Trophoblast cell (in vitro differentiated cells and primary cell): ENCODE measurements at regions not wholly inside any gene's neighbourhood (a gene's known extent, or its start where the extent isn't known, plus 50 kb on each side); places are given as distances from the start of the nearest gene placed in this dataset.

ENCODE experiments used
- DNase-seq, 2 donors: peaks; one replicate each; pipeline ENCODE4 v3.0.0-alpha.2; 2016
- H2AFZ ChIP-seq: 2 replicates; pipeline ENCODE4 v1.6.1; 2013; ENCODE audit warnings: low read length, moderate library complexity, mild to moderate bottlenecking; ENCODE audit not compliant: insufficient read depth, poor library complexity
- H2AK5ac ChIP-seq: 2 replicates; pipeline ENCODE4 v1.6.1; 2013; ENCODE audit warnings: mild to moderate bottlenecking, low read length
- H2BK120ac ChIP-seq: 2 replicates; pipeline ENCODE4 v1.6.1; 2013; ENCODE audit warnings: low read length, mild to moderate bottlenecking, moderate library complexity; ENCODE audit not compliant: insufficient read depth, poor library complexity
- H2BK12ac ChIP-seq: 2 replicates; pipeline ENCODE4 v1.6.1; 2013; ENCODE audit warnings: mild to moderate bottlenecking, low read length, moderate library complexity
- H2BK5ac ChIP-seq: 2 replicates; pipeline ENCODE4 v1.6.1; 2013; ENCODE audit warnings: low read length, low read depth, moderate library complexity, mild to moderate bottlenecking; ENCODE audit not compliant: poor library complexity
- H3K14ac ChIP-seq: 2 replicates; pipeline ENCODE4 v1.6.1; 2013; ENCODE audit warnings: mild to moderate bottlenecking, low read length
- H3K18ac ChIP-seq: 2 replicates; pipeline ENCODE4 v1.6.1; 2013; ENCODE audit warnings: mild to moderate bottlenecking, low read length
- H3K23ac ChIP-seq: 2 replicates; pipeline ENCODE4 v1.6.1; 2013; ENCODE audit warnings: low read length
- H3K27ac ChIP-seq: 2 replicates; pipeline ENCODE4 v1.5.1; 2013; ENCODE audit warnings: low read depth, mild to moderate bottlenecking, inconsistent platforms, low read length, moderate library complexity
- H3K27me3 ChIP-seq: 2 replicates; pipeline ENCODE4 v1.6.1; 2013; ENCODE audit warnings: inconsistent platforms, mild to moderate bottlenecking, low read length, moderate library complexity; ENCODE audit not compliant: insufficient read depth
- H3K36me3 ChIP-seq, 2 experiments: 1 replicate in 1 of 2; 2 replicates in 1 of 2; pipeline ENCODE4 v1.6.1; 2013; ENCODE audit warnings: low read length in 2 of 2, mild to moderate bottlenecking in 2 of 2, moderate library complexity in 1 of 2; ENCODE audit not compliant: insufficient read depth in 2 of 2, control insufficient read depth in 1 of 2
- H3K4ac ChIP-seq: 2 replicates; pipeline ENCODE4 v1.6.1; 2013; ENCODE audit warnings: low read depth, mild to moderate bottlenecking, low read length, moderate library complexity
- H3K4me1 ChIP-seq, 2 experiments: 1 replicate in 1 of 2; 2 replicates in 1 of 2; pipeline ENCODE4 v1.6.1; 2013; ENCODE audit warnings: low read length in 2 of 2, mild to moderate bottlenecking in 2 of 2, moderate library complexity in 1 of 2; ENCODE audit not compliant: insufficient read depth in 2 of 2, control insufficient read depth in 1 of 2
- H3K4me2 ChIP-seq: 2 replicates; pipeline ENCODE4 v1.6.1; 2013; ENCODE audit warnings: inconsistent platforms, mild to moderate bottlenecking, low read length, moderate library complexity
- H3K4me3 ChIP-seq: 2 replicates; pipeline ENCODE4 v1.5.1; 2013; ENCODE audit warnings: mild to moderate bottlenecking, low read depth, low read length, inconsistent platforms
- H3K79me1 ChIP-seq: one replicate; pipeline ENCODE4 v1.6.1; 2013; ENCODE audit warnings: low read length
- H3K79me2 ChIP-seq: 2 replicates; pipeline ENCODE4 v1.6.1; 2013; ENCODE audit warnings: low read length, mild to moderate bottlenecking; ENCODE audit not compliant: control insufficient read depth, insufficient read depth, poor library complexity
- H3K9ac ChIP-seq: 2 replicates; pipeline ENCODE4 v1.6.1; 2013; ENCODE audit warnings: mild to moderate bottlenecking, low read length
- H3K9me3 ChIP-seq: 2 replicates; pipeline ENCODE4 v1.6.1; 2013; ENCODE audit warnings: low read depth, mild to moderate bottlenecking, control low read depth, inconsistent platforms, low read length; ENCODE audit not compliant: insufficient read depth
- H4K12ac ChIP-seq: 2 replicates; pipeline ENCODE4 v1.6.1; 2013; ENCODE audit warnings: low read depth, mild to moderate bottlenecking, low read length, moderate library complexity
- H4K8ac ChIP-seq: 2 replicates; pipeline ENCODE4 v1.6.1; 2013; ENCODE audit warnings: low read depth, mild to moderate bottlenecking, low read length, moderate library complexity
- H4K91ac ChIP-seq: one replicate; pipeline ENCODE4 v1.6.1; 2013; ENCODE audit warnings: low read depth, mild to moderate bottlenecking, low read length, moderate library complexity
- WGBS: extraction: QIAGEN DNeasy Blood & Tissue Kit; methylation state at CpG from one replicate; pipeline ENCODE4 v1.1.7; 2013; ENCODE audit warnings: missing lambda C conversion rate; ENCODE audit not compliant: insufficient read length, insufficient coverage; ENCODE audit errors: extremely low coverage; 5-methylcytosine and 5-hydroxymethylcytosine counted together

DNA sequence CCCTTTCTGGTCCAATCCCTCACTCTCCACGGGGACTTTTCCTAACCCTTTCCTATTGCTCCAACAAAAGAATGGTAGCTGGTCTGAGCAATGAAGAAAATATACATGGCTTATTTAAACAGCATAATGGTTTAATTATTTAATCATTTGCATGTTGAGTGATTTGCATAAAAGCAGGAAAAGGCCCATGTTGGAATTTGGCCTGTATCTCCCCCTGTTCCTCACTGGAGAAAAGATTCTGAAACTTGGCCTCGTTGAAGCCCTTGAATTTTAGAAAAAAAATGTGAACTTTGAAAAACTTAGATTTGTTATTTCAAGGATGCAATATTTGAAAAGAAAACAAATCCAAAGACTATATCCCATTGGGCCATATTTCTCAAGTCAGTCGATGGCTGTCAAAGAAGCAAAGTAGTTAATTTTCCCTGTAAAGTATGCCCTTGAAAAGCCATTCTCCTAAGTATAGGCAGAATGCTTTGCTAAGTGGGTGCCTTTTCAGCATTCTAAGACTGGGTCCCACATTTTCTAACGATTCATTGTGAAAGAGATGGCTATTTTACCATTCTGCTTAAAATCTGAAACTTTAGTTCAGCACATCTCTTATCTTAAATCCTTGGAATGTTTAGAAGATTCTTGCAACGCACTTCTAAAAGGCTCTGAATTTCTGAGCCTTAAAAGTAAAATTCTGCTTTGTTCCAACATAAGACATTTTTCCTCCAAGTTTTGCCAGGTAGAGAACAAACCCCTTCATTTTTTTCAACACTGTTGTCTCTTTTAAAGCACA lies 428.8 kb downstream of the ARHGEF28 start:
- no CpG with 5 or more reads among the region's 5 CpGs for WGBS
- peaks cover 8% of the 10 kb centered on the region for H3K79me1 ChIP-seq

DNA sequence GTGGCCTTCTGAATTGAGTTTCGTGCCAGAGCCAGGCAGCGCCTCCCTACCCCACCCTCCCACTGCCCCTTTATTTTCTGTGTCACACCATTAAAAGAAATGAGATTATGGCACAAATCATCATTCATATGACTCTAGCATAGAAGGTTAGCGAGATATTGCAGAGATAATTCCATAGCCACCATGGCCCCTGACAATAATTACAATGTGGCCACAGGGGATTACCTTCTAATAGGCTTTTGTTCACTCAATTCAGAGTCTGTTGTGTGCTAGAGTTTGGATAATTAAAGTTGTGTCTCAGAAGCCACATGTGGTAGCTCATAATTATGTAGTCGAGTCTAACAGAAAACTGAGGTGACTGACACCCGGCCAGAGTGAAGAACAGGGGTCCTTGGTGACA lies 428.1 kb downstream of the ARHGEF28 start:
- Histone ChIP-seq H2BK12ac (peak overlapping the region; percentile 58), H3K9me3 (no peaks in the 10 kb centered on the region), H3K23ac (no peak overlapping the region), H3K14ac (no peak overlapping the region), H3K4ac (no peak overlapping the region), H3K18ac (no peak overlapping the region), H3K4me3 (no peak overlapping the region), H3K36me3 (no peaks in the 10 kb centered on the region), H2BK5ac (no peak overlapping the region), H2AK5ac (peak overlapping the region; percentile 37), H3K79me2 (no peaks in the 10 kb centered on the region), H3K4me2 (no peak overlapping the region), H4K91ac (no peak overlapping the region), H3K27me3 (no peaks in the 10 kb centered on the region), H2BK120ac (peak overlapping the region; percentile 51), H3K9ac (no peak overlapping the region), H3K79me1 (peaks cover 8% of the 10 kb centered on the region), H4K12ac (no peak overlapping the region), H2AFZ (no peak overlapping the region), H3K27ac (no peak overlapping the region), H3K4me1 (peaks cover 0 to 4% of the 10 kb centered on the region in 2 experiments), H4K8ac (no peak overlapping the region)
- WGBS = no CpG with 5 or more reads among the region's 5 CpGs
- no peak for DNase-seq

More for the DNA sequence above, 428.8 kb downstream of the ARHGEF28 start:
- Histone ChIP-seq H3K36me3 (no peaks in the 10 kb centered on the region), H3K4me2 (no peak overlapping the region), H2BK120ac (peak overlapping the region; percentile 51), H3K18ac (no peak overlapping the region), H2AK5ac (no peak overlapping the region), H2AFZ (no peak overlapping the region), H2BK12ac (no peak overlapping the region), H3K4me1 (peaks cover 0 to 4% of the 10 kb centered on the region in 2 experiments), H4K8ac (no peak overlapping the region), H3K14ac (no peak overlapping the region), H3K23ac (no peak overlapping the region), H3K4me3 (no peak overlapping the region), H3K27ac (no peak overlapping the region), H3K27me3 (no peaks in the 10 kb centered on the region), H4K12ac (no peak overlapping the region), H3K79me2 (no peaks in the 10 kb centered on the region), H2BK5ac (no peak overlapping the region), H3K9me3 (no peaks in the 10 kb centered on the region), H3K9ac (no peak overlapping the region), H3K4ac (no peak overlapping the region), H4K91ac (no peak overlapping the region)
- peak in 1 of 2 donors; percentile 45 for DNase-seq

DNA sequence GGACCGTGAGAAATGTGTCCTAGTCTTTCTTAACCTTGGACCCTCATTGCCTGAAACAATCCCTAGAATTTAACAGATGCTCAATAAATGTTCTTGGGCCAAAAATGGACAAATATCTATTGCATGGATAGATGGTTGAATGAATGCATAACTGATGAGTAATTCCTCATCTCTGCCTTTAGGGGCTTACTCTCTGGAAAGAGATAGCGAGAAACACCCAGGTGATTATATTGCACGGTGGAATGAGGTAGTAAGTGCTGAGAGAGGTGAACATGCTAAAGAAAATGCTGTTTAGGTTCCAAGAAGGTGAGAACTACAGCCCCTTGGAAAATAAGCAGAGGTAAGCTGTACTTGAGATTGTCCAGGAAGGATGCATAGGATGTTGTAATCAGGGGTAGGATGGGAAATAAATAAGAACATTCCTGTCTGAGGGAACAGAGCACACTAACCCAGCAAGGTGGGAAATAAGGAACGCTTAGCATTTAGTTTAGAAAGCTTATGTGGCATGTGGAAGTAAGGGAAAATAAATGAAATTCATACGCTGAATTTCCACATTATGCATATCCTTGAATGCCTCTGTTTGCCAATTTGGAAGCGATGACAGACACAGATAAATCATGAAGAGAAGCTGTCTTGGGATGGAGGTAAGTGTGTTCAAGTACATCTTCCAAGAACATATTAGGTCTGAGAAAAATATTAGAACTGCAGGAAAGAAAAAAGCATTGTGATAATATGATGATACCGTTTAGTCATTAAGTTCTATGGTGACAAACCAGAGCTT lies 426.6 kb downstream of the ARHGEF28 start:
- Histone ChIP-seq H3K4me1 (peaks cover 0 to 4% of the 10 kb centered on the region in 2 experiments), H4K12ac (no peak overlapping the region), H4K8ac (no peak overlapping the region), H2BK120ac (no peak overlapping the region), H4K91ac (no peak overlapping the region), H3K27me3 (no peaks in the 10 kb centered on the region), H3K27ac (no peak overlapping the region), H3K4ac (no peak overlapping the region), H3K79me1 (peaks cover 7% of the 10 kb centered on the region), H3K4me3 (no peak overlapping the region), H3K79me2 (no peaks in the 10 kb centered on the region), H2BK12ac (no peak overlapping the region), H3K14ac (no peak overlapping the region), H3K9me3 (no peaks in the 10 kb centered on the region), H2AK5ac (no peak overlapping the region), H3K36me3 (no peaks in the 10 kb centered on the region), H2BK5ac (no peak overlapping the region), H3K23ac (no peak overlapping the region), H3K4me2 (no peak overlapping the region), H3K18ac (no peak overlapping the region), H2AFZ (no peak overlapping the region), H3K9ac (no peak overlapping the region)
- WGBS = no CpG with 5 or more reads among the region's 7 CpGs
- peak; percentile 62 to 91 for DNase-seq

DNA sequence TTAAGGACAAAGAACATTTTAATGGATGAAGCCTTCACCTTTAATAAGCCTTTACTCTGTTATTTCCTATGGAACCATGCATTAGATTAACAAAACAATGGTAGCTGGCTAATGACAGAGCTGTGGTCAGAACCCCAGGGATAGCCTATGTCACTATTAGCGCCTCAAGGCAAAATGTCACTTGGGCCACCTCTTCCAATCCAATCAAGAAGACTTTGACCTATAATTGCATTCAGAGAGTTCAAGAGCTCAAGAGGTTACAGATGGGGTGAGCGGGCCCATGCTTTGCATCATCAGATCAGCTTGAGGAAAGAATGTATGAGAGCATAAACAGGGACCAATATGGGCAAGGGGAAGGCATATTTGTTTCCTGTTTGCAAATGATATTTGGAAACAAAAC lies 425.1 kb downstream of the ARHGEF28 start:
- Histone ChIP-seq H3K14ac (no peak overlapping the region), H2BK120ac (no peak overlapping the region), H4K91ac (no peak overlapping the region), H3K9me3 (no peaks in the 10 kb centered on the region), H2BK5ac (no peak overlapping the region), H2BK12ac (no peak overlapping the region), H3K27me3 (no peaks in the 10 kb centered on the region), H4K8ac (no peak overlapping the region), H3K79me2 (no peaks in the 10 kb centered on the region), H3K4me1 (peaks cover 0 to 4% of the 10 kb centered on the region in 2 experiments), H3K4ac (no peak overlapping the region), H3K23ac (no peak overlapping the region), H2AK5ac (no peak overlapping the region), H3K79me1 (peaks cover 6% of the 10 kb centered on the region), H3K27ac (no peak overlapping the region), H3K9ac (no peak overlapping the region), H3K4me2 (no peak overlapping the region), H2AFZ (no peak overlapping the region), H3K18ac (no peak overlapping the region), H3K4me3 (no peak overlapping the region), H3K36me3 (no peaks in the 10 kb centered on the region), H4K12ac (no peak overlapping the region)
- no CpG with 5 or more reads among the region's 2 CpGs for WGBS
- DNase-seq = no peak
